ENCODE measurements at regions not wholly inside any gene's neighbourhood (a gene's known extent, or its start where the extent isn't known, plus 50 kb on each side); places are given as distances from the start of the nearest gene placed in this dataset.
A peak's percentile ranks its signal among the peaks of the same experiment; 100 is the strongest.

- no peak for DNase-seq (ENCODE audit: low read depth)
These were observed 111.2 kb upstream of the STT3B start for GRCh38 chr3:31421314-31422048.

DNA sequence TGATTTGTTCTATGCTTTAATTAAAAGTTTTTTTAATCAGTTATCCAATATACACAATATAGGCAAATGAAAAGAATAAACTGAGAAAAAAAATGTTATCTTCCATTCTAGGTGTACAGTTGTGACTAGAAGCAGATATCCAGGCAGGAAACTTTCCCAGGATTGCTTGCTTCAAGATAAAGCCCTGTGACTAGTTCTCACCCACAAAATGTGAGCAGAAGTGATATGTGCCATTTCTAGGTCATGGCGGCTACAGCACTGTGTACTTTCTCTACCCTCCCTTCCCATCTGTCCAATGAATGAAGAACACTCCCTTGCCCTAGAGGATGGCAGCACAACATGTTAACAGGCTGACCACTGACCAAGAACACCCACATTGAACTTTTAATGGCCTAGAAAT lies 110.5 kb upstream of the STT3B start:
- no peak for DNase-seq (ENCODE audit: low read depth)

GRCh38 chr3:31423482-31423881 lies 109.2 kb upstream of the STT3B start:
- DNase-seq (ENCODE audit: low read depth), result no peak

DNA sequence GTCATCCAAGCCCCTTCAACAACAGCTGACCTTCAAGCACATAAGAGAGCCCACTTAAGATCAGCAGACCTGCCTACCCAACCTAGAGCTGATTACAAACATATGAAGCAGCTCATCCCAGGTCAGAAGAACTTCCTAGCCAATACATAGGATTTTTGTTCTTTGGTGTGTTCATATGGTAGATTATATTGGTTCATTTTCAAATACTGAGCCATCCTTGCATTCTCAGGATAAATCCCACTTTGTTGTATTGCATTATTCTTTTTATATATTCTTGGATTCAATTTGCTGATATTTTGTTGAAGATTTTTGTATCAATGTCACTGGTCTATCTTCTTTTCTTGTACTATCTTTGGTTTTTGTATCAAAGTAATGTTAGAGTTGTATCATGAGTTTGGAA lies 107.3 kb upstream of the STT3B start:
- DNase-seq (ENCODE audit: low read depth), result no peak

DNA sequence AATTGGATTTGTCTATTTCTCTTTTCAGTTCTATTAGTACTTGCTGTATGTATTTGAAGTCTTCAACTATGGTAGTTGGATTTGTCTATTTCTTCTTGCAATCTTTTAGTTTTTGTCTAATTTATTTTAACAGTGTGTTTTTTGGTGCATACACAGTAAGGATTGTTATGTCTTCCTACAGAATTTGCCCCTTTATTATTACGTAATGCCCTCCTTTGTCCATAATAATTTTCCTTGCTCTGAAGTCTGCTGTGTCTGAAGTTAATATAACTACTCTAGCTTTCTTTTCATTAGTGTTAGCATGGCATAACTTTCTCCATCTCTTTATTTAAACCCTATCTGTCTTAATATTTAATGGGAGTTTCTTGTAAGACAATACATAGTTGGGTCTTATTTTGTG lies 105.1 kb upstream of the STT3B start:
- no peak for DNase-seq (ENCODE audit: low read depth)

DNA sequence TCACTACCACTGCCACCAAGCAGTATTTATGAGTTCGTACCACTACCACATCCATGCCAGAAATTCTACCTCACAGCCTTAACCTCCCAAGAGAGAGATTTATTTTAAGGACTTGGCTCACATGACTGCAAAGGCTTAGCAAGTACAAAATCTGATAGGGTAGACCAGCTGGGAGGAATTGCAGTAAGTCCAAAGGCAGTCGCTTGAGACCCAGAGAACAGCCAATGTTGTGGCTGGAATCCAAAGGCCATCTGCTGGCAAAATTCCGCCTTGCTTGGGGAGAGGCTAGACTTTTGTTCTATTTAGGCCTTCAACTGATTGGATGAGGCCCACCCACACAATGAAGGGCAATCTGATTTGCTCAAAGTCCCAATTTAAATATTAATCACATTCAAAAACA lies 101.4 kb upstream of the STT3B start:
- no peak for DNase-seq (ENCODE audit: low read depth)

- no peak for DNase-seq (ENCODE audit: low read depth)
These were observed 99.6 kb upstream of the STT3B start for GRCh38 chr3:31432897-31433678.

DNA sequence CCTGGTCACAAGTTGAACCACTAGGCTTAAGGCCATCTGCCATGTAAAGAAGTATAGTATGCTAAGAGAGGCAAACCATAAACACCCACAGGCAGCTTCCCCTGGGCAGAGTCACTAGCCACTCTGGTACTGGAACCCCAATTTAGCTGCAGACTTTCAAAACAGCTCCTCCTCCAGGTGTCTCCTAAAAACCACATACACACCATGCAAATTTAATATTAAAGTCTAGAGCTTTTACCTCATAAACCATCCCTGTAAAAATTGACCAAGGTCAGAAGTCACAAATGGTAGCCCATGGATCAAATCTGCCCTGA lies 99.1 kb upstream of the STT3B start:
- no peak for DNase-seq (ENCODE audit: low read depth)

GRCh38 chr3:31434819-31435218 lies 97.9 kb upstream of the STT3B start:
- DNase-seq (ENCODE audit: low read depth), result no peak

- DNase-seq (ENCODE audit: low read depth), result no peak
These were observed 95.9 kb upstream of the STT3B start for GRCh38 chr3:31436830-31437229.

GRCh38 chr3:31438742-31439141 lies 94.0 kb upstream of the STT3B start:
- DNase-seq (ENCODE audit: low read depth), result no peak

DNA sequence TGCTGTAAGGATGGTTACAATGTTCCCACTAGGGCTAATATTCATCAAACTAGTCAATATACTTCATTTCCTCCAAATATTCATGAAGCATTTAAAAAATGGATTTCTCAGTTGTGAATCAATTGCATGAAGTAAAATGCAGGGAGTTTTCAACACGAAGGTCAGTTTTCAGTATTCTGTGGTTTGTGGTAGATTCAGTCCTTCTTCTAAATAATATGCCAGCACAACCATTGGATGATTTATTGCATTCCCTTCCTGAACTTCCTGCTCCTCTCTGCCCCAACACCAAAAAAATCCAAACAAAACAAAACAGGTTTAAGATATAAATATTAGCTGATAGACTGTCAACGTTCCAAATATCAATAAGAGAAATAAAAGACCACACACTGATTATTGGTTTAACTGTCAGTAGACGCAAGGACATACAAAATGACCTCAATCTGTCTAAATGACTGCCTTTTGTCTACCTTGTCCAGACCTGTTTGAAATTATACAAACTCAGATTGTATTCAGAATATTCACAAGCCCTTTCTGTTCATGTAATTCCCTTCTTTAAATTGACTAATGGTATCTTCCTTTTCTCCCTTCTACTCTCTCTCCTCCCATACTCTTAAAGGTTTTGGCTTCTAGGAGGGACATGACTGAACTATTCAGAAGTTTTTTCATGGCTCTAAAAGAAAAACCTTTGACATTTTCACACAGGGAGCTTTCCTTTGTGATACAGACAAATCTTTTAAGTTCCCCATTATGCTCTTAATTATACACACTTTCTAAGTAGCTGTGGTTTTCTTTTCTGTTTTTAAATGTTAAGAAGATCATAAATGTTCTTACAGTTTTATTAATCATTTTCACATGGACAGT lies 92.6 kb upstream of the STT3B start:
- no peak for DNase-seq (ENCODE audit: low read depth)

DNA sequence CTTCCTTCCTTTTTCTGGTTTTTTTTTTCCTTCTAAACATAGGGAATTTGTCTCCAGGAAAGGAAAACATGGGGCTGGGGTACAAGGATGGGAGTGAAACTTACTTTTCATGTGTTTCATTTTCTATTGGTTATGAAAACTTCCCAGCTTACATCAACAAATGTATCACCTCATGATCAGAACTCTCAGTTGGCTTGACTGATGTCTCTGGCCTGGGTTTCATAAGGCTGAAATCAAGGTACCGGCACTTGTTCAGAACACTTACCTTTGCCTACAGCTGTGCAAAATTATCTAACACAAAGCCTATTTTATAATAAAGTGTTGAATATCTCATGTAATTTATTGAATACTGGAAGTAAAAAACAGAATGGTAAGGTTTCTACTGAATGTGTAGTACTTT lies 91.8 kb upstream of the STT3B start:
- DNase-seq (ENCODE audit: low read depth), result no peak

DNA sequence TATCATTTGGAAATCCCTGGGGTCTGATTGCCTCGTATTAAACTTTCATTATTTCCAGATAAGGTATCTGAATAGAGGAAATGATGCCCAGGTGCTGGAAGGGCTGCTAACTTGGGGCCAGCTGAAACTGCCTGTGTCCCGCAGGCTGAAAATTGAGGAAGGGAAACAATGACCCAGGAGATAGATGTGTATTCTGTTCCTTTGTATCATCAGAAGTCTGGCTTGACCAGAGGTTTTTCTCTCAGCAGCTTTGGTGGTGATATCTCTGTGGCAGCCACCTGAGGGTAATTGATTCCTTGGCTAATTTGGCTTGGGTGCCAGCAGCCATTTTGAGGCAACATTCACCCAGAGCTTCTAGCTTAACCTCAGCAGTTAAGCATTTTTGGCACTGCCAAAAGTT lies 90.0 kb upstream of the STT3B start:
- DNase-seq (ENCODE audit: low read depth), result no peak

- DNase-seq (ENCODE audit: low read depth), result no peak
These were observed 88.2 kb upstream of the STT3B start for GRCh38 chr3:31444220-31445142.

DNA sequence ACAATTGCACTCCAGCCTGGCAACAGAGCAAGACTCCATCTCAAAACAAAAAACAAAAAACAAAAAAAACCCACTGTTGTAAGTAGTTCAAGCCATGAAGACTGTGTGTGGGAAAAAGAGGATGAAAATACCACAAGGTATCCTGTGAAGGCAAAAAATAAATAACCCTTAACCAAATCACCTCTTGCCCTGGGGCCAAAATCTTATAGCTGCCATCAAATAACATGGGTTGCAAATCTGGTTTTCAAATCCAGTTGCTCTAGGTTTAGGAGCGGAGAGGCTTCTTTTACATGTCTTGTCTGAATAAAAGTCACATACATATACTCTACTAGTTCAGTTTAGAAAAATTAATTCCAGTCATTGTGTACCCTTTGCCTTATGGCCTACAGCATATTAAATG lies 87.0 kb upstream of the STT3B start:
- no peak for DNase-seq (ENCODE audit: low read depth)

GRCh38 chr3:31448035-31448881 lies 84.5 kb upstream of the STT3B start:
- DNase-seq (ENCODE audit: low read depth), result peak; percentile 10

DNA sequence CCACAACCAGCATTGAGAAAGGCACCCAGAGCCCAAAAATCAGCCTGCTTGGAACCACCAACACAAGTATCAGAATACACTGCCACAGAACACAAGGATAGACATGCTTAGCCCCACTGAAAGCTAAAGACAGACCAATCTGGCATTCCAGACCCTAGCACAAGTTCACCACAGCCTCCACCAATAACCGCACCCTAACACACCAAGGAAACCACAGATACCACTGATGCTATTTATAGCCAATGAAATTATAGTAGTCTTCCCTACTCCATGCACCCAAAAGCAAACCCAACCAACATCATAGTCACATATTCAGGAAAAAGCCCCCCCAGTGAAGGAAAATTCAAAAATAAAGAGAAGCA lies 83.9 kb upstream of the STT3B start:
- no peak for DNase-seq (ENCODE audit: low read depth)

DNA sequence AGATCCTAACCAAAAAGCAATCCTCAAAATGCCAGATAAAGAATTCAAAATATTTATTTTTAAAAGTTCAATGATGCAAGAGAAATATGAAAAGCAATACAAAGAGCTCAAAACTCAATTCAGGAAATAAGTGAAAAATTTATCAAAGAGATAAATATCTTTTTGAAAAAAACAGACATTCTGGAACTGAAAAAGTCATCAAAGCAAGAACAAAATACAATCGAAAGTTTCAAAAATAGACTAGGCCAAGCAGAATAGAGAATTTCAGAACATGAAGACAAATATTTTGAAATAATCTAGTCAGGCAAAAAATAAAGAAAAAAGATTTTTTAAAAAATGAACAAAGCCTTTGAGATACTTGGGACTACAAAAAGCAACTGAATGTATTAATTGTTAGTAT lies 83.4 kb upstream of the STT3B start:
- no peak for DNase-seq (ENCODE audit: low read depth)

- DNase-seq (ENCODE audit: low read depth), result no peak
These were observed 82.4 kb upstream of the STT3B start for GRCh38 chr3:31450345-31450744.
